DND-41 (cell line): ENCODE measurements at regions not wholly inside any gene's neighbourhood (a gene's known extent, or its start where the extent isn't known, plus 50 kb on each side); places are given as distances from the start of the nearest gene placed in this dataset.

Experiments
- EZH2 ChIP-seq: IDR thresholded peaks from 3 replicates; pipeline ENCODE4 v1.6.1; 2012; ENCODE audit warnings: borderline replicate concordance, low read depth, mild to moderate bottlenecking, moderate library complexity, low read length, inconsistent platforms; ENCODE audit not compliant: severe bottlenecking
- TF ChIP-seq, protein P1 (sequence below): IDR thresholded peaks from 2 replicates; pipeline ENCODE4 v1.5.1; 2012; ENCODE audit warnings: borderline replicate concordance, low read length, moderate library complexity, mild to moderate bottlenecking; ENCODE audit not compliant: poor library complexity, severe bottlenecking; ENCODE audit errors: extremely low read depth

DNA sequence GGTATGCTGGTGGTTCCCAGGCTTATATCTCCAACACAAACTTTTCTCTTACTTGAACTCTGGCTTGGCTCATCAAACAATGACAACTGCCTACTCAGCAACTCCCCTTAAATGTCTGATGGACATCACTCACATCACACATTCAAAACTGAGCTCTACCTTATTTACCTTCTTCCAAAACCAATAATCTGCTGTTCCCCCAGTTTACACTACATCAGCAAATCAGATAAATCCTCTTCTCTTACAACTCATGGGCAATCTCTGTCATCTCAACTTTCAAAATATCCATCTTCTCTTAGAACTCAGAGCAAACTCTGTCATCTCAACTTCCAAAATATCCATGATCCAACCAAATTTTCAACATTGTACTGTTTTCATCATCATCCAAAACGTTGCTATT is 2347.9 kb upstream of the ACO1 start:
- TF ChIP-seq, protein P1, sequence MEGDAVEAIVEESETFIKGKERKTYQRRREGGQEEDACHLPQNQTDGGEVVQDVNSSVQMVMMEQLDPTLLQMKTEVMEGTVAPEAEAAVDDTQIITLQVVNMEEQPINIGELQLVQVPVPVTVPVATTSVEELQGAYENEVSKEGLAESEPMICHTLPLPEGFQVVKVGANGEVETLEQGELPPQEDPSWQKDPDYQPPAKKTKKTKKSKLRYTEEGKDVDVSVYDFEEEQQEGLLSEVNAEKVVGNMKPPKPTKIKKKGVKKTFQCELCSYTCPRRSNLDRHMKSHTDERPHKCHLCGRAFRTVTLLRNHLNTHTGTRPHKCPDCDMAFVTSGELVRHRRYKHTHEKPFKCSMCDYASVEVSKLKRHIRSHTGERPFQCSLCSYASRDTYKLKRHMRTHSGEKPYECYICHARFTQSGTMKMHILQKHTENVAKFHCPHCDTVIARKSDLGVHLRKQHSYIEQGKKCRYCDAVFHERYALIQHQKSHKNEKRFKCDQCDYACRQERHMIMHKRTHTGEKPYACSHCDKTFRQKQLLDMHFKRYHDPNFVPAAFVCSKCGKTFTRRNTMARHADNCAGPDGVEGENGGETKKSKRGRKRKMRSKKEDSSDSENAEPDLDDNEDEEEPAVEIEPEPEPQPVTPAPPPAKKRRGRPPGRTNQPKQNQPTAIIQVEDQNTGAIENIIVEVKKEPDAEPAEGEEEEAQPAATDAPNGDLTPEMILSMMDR: no peak
- TF ChIP-seq EZH2: no peak
